ENCODE measurements at regions not wholly inside any gene's neighbourhood (a gene's known extent, or its start where the extent isn't known, plus 50 kb on each side); places are given as distances from the start of the nearest gene placed in this dataset.

- DNase-seq: no peak
Measured at GRCh38 chr4:11342401-11342800, 86.3 kb downstream of the HS3ST1 start.

DNA sequence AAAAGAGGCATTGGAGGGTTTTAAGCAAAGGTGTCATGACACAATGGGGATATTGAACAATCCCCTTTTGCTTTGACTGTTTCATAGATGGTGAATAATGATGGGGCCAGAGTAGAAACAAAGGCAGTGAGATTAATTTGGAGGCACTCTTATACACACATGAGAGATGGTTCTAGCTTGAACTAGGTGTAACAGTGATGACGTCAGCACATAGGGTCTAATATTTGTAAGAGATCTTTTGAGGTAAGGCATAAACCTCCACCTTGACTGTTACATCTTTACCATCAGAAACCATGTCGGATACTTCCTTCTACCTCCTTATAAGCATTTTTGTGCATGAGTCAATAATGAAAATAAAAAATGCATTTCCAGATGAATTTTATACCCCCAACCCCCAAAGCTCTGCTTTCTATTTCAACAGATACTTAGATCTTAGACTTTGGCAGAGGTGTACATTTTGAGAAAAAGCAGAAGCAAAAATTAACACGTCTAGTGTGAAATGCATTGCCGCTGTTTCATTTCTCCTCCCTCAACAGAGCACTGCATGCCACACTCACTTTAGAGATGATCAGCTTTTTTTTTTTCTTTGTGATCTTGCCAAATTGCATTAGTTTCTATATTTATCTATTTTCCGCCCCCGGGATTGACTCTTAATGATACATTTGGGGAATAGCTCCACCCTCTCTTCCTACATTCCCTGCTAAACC lies 87.2 kb downstream of the HS3ST1 start:
- DNase-seq: peak in 1 of 51 donors; percentile 8

DNA sequence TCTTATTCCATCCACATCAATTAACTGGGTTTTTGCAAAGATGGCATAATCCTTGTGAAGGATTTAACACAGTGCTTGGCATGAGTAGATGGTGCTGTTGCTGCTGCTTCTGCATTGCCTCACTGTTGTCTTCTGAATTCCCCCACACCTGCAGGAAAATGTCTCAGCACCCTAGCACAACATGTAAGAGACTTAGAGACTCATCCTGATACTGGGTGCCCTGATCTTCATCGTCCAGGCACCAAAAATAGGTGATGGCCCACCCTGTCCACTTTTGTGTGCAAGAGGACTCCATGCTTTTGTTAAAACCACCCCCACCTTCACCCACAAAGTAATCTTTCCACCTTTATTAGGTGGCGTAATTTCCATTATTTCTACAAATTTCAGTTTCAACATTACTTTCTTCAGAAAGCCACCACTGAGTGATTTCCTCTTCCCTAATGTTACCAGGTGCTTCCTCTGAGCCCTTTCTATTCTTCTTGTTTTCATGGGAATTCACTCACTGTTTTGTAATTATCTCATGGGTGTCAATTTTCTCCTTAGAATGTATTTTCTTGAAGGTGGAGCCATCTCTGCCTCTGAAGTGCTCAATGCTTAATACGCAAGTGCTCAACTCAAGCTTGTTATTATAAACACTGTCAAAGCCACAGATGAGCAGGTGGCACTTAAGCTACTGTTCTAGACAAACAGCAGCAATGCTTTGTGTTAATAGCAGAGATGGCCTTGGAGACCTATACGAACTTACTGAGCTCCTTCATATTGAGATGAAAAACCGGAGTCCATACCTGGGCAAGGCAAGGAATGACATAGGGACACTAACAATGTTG lies 89.5 kb downstream of the HS3ST1 start:
- no peak for DNase-seq

DNA sequence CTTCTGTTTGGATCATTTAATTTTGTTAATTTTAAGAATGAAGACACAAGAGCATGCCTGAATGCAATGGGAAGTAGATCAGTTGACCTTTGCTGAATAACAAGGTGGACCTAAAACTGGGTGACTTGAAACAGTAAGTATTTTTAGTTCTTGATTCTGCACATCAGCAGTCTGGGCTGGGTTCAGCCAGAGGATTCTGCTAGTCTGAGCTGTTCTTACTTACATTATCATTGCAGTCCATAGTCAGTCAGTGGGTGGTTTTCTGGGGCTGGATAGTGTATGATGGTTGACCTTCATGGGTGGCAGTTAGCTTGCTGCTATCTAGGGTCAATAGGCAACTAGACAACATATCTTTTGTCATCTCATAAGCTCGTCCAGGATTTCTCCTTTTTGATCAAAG lies 91.4 kb downstream of the HS3ST1 start:
- DNase-seq: no peak

GRCh38 chr4:11336435-11336834 lies 92.3 kb downstream of the HS3ST1 start:
- DNase-seq: no peak

DNA sequence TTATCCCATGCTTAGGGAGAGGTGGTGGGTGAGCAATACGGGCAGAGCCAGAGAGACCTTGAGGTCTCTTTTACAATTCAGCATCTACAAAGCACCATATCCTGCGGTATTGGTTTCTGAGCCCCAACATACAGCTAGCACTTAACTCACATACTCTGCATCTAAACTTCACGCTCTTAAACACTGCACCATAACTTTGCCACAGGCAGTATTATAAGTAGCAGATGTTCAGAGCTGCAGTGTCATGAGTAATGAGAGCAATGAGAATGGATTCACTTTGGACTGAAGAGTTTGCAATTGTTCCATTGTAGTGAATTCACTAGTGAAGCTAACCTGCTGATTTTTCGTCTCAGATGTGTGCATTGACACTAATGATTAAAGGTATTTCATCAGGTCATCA lies 93.8 kb downstream of the HS3ST1 start:
- no peak for DNase-seq

DNA sequence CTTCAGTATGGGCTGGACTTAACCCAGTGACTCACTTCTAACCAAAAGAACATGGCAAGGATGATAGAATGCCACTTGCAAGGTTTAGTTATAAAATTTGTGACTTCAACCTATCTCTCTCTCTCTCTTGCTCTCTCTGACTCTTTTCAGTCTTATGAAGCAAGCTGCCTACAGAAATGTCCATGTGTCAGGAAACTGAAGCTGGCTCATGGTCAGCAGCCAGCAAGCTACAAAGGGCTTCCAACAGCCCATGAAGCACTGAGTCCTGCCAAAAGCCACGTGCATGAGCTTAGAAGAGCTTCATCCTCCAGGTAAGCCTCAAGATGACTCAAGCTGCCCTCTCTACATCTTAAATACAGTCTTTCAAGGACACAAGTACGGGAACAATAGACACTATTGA lies 100.3 kb downstream of the HS3ST1 start:
- no peak for DNase-seq

DNA sequence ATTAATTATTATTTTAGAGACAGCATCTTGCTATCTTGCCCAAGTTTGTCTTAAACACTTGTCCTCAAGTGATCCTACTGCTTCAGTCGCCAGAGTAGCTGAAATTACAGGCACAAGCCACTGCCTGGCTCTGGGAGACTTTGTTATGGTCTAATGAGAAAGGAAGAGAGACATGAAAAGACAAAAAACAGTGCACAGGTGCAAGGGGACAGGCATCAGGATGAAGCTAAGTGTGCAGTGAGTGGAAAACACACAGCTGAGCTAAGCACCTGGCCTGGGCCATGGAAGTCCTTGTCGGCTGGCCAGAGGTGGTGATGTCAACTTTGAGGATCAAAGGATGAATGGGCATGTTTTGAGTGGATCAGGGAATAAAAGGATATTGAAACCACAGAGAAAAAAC lies 102.7 kb downstream of the HS3ST1 start:
- no peak for DNase-seq

DNA sequence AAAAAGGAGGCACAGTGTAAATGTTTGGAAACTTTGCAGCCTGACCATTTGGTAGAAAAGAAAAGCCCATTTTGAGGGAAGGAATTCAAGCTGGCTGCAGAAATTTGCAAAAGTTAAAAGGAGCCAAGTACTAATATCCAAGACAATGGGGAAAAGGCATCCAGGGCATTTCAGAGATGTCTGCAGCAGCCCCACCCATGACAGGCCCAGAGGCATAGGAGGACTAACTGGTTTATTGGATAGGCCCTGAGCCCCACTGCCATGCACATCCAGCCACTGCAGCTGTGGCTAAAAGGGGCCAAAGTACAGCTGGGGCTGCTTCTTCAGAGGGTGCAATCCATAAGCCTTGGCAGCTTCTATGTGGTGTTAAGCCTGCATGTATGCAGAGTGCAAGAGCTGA lies 104.9 kb downstream of the HS3ST1 start:
- no peak for DNase-seq

DNA sequence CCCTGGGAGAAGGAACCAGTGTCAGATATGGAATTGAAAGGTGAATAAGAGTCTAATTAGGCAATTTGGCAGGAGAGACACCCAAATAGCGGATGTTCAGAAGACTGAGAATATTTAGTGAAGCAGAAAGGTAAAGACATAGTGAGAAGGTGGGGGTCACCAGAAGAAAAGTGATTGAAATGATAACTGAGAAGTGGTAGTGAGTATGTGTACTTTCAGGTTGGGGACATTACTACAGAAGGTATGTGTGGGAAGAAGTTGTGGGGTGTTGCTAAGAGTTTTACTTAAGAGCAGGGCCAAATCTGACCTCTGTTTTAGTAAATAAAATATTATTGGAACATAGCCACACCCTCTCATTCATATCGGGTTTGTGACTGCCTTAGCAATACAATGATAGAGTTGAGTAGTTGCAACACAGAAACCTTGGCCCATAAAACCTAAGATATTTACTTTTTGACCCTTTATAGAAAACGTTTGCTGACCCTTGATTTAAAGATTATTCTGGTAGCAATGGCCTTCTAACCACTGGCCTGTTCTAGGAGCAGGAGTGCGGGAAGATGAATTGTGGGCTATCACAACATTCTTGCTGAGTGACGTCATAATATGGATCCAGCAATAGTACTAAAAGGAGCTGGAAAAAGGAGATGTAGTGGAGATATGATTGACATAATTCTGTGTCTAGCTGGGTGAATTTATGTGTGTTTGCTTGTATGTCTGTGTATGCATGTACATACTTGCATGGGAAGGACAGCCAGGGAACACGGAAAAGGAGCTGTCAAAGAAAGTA lies 115.3 kb downstream of the HS3ST1 start:
- no peak for DNase-seq

DNA sequence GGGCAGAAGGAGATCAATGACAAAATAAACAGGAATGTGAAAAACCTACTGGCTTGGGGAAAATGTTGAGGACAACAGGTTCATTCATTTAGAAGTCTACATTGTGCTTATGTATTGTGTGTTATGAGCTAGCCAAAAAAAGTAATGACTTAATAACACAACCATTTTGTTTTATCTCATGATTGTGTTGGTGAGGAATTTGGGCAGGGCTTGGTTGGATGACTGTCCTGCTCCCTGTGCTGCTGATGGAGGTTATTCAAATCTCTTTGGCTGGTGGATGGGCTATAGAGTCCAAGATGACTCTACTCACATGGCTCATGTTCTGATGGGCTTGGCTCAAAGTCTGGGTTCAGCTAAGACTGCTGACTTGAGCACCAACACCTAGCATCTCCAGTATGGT lies 116.3 kb downstream of the HS3ST1 start:
- DNase-seq: no peak

- DNase-seq: no peak
Measured at GRCh38 chr4:11301075-11301660, 127.5 kb downstream of the HS3ST1 start.

DNA sequence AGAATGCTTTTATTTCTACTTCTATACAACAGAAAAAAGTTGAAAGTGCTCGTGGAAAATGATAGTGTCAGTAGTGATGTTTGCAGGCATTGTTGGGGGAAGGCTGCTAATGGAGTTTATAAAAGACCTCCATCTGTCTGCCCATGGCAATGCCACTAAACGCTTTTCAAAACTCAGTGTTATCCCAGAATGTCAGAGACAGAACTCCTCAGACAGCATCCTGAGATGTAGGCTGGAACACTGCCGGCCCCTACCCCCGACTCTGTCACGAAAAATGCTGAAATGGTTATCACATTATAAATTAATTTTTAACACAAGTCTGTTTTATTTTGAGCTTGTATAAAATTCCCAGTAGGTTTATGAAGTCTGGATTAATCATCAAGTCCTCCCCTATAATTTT lies 128.9 kb downstream of the HS3ST1 start:
- no peak for DNase-seq

DNA sequence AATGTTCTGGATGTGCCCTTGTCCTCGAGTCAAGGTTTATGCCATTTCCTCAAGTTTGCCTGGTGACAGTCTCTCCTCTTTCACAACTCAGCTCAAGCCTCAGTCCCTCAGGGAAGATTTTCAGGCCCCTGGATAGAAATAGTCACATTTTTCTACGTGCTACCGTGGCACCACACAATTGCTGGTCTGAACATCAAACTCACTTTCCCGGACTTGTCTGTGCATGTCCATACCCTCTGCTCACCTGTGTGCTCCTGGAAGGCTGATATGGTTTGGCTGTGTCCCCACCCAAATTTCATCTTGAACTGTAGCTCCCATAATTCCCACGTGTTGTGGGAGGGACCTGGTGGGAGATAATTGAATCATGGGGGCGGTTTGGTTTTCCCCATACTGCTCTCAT lies 129.7 kb downstream of the HS3ST1 start:
- DNase-seq: no peak

GRCh38 chr4:11298451-11298850 lies 130.2 kb downstream of the HS3ST1 start:
- DNase-seq: no peak

GRCh38 chr4:11297627-11298026 lies 131.1 kb downstream of the HS3ST1 start:
- DNase-seq: peak in 1 of 51 donors; percentile 18

GRCh38 chr4:11297201-11297600 lies 131.5 kb downstream of the HS3ST1 start:
- DNase-seq: no peak

DNA sequence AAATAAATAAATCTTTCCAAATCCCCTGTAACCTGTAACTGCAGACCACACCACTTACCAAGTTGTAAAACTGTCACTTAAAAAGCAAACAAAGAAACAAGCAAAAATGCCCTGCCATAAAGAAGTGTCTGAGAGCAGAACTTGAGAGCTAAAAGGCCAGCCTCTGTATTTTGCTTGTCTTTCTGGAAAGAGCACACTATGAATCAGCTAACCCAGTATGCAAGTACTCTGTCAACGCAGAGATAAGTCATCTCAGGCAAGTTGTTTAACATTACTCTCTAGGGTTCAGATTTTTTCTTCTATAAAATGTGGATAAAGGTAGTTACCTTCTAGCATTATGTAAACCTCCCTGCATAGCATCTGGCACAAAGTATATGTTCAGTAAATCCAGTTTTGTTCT lies 134.8 kb downstream of the HS3ST1 start:
- DNase-seq: no peak

DNA sequence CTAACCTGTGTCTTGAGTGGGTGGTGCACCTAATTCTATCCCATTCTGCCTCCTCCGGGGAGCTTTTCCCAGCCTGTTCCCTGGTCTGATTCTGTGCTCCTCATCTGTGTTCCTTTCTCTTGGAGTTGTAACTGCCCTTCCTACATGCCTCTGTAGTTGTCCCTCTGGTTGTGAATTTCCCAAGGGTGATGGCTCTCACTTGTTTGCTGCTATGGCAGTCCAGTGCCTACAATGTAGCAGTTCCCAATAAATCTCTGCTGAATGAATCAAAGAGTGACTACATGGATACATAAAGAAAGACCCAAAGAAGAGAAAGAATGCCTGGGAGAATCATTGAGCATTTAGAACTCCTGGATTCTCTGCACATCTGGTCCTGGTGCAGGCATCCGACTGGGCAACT lies 141.6 kb downstream of the HS3ST1 start:
- DNase-seq: no peak

DNA sequence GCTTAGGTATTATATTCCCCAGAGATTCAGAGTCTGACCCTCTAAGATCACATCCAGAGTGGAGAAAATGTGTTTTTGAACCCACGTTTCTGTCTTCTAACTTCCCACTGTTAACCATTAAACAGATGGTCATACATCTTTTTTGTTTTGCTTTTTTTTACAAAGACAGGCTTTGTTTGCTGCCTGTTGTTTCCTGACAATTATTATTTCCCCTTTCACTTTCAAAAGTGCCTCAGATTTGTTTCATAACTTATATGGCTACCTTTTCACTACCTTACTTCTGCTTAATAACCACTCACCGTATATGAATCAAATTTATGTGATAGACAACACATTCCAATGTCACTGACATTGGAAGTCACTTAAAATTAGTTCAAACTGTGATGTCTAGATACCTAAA lies 142.2 kb downstream of the HS3ST1 start:
- DNase-seq: no peak

GRCh38 chr4:11281720-11282119 lies 147.0 kb downstream of the HS3ST1 start:
- no peak for DNase-seq

DNA sequence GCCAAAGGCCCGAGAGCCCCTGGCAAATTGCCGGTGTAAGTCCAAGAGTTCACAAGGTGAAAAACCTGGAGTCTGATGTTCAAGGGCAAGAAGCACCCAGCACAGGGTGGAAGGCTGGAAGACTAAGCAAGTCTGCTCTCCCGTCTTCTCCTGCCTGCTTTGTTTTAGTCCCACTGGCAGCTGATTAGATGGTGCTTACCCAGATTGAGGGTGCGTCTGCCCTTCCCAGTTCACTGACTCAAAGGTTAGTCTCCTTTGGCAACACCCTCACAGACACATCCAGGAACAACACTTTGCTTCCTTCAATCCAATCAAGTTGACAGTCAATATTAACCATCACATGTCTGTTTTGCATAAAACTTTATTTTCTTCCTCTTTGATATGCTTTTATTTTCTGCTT lies 157.4 kb downstream of the HS3ST1 start:
- no peak for DNase-seq

Measured in hypothalamus (tissue), 51 donors.